GM21515 (cell line): ENCODE measurements at regions not wholly inside any gene's neighbourhood (a gene's known extent, or its start where the extent isn't known, plus 50 kb on each side); places are given as distances from the start of the nearest gene placed in this dataset.
A peak's percentile ranks its signal among the peaks of the same experiment; 100 is the strongest.
"Not testable (repeated sequence)": the region's sequence is repeated elsewhere in the genome, so short reads cannot be mapped to it uniquely, and the experiment has no call there.

ENCODE experiments used
- ATAC-seq: cut with Tn5 transposase; IDR thresholded peaks from one replicate; pipeline ENCODE4 v1.9.1; 2021; ENCODE audit not compliant: unreplicated experiment

DNA sequence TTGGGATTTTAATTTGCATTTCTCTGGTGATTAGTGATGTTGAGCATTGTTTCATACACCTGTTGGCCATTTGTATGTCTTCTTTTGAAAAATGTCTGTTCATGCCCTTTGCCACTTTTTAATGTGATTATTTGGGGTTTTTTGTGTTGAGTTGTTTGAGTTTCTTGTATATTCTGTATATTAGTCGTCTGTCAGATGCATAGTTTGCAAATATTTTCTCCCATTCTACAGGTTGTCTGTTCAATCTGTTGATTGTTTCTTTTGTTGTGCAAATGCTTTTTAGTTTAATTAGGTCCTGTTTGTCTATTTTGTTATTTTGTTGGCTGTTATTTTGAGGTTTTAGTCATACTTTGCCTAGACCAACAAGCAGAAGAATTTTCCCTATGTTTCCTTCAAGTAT, 164.0 kb upstream of the CXADR start:
- no peak for ATAC-seq

DNA sequence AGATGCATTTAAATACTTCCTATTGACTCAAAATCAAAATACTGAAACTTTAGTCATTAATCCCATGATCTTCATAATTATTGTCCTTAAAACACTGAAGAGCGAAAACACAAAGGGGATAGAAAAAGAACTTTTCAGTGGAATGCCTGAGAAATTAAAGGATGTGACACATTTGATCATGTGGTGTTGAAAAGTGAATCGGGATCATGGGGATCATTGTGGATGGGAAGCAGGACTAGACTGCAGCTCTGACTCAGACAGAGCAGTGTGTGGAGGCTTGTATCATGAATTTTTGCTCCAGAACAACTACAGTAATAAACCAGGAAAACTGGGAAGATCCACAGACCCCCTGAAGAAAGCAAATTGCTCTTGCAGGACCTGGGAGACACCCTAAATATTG, 161.1 kb upstream of the CXADR start:
- ATAC-seq: no peak

DNA sequence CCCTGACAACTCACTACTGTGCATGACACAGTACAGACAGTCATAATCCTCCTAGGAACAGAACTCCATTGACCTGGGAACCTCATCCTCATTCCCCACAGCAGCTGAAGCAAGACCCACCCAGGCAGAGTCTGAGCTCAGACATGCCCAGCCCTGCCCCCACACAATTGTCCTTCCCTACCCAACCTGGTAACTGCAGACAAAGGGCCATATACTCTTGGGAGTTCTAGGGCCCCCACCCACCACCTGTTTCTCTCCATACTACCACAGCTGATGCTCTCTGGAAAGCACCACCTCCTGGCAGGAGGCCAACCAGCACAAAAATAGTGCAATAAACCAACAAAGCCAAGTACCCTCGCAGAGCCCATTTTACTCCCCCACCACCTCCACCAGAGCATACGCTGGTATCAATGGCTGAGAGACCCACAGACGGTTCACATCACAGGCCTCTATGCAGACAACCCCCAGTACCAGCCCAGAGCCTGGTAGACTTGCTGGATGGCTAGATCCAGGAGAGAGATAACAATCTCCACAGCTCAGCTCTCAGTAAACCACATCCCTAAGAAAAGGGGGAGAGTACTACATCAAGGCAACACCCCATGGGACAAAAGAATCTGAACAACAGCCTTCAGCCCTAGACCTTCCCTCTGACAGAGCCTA, 159.7 kb upstream of the CXADR start:
- no peak for ATAC-seq

DNA sequence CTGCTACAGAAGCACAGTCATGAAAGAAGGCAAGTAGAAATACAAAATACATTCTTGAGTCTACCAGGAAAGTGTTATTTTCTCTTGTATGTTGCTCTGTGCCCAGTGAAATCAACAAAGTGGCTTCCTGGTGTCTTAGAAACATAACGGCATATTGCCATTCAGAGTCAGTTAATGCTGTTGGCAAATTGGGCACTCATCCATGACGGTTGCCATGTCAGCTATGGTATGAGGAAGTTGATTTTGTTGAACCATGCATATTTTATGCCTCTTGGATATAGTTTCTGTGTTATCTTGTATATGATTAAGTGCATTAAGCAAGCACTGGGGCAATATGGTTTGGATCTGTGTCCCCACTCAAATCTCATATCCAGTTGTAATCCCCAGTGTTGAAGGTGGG, 153.1 kb upstream of the CXADR start:
- no peak for ATAC-seq

DNA sequence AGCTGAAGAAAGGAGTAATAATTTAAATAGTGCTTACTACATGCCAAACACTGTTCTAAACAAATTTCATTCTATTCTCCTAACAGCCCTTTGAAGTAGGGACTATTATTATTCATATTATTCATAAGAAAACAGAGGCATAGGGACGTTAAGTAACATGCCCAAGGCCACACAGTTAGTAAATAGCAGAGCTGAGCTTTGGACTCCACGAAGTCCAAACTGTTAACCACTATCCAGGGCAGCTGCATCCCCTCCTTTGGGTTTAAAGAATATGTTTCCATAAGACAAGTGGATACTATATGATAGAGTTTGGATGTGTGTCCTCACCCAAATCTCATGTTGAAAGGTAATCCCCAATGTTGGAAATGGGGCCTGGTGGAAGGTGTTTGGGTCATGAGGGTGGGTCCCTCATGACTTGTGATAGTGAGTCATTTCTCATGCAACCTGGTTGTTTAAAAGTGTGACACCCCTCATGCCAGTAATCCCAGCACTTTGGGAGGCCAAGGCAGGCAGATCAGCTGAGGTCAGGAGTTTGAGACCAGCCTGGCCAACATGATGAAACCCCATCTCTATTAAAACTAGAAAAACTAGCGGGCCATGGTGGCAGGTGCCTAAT, 144.0 kb upstream of the CXADR start:
- no peak for ATAC-seq

DNA sequence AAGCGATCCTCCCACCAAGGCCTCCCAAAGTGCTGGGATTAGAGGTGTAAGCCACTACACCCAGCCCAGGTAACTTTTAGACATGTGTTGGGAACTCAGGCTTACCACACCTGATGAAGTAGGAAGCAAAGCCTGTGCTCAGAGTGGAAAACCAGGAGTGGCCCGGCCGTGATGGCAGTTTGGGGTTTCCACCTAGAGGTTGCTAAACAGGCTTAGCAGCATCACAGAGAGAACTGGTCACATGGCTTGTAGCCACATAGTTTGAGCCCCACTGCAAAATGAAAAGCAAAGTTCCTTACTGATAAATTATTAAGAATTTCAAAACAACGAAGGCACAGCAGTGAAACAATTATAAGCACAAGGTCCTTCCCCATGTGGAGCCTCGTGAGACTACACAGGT, 142.6 kb upstream of the CXADR start:
- ATAC-seq: no peak

DNA sequence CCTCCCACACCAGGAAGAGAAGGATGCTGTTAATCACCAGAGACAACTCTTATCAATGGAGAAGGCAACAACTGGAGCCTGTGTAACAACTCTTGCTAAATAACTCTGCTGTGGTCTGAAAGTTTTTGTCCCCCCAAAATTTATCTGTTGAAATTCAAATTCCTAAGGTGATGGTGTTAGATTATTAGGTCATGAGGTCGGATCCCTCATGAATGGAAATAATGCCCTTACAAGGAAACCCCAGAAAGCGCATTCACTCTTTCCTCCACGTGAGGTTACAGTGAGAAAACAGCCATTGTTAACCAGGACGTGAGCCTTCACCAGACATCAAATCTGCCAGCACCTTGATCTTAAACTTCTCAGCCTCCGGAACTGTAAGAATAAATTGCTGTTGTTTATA, 141.9 kb upstream of the CXADR start:
- ATAC-seq: no peak

DNA sequence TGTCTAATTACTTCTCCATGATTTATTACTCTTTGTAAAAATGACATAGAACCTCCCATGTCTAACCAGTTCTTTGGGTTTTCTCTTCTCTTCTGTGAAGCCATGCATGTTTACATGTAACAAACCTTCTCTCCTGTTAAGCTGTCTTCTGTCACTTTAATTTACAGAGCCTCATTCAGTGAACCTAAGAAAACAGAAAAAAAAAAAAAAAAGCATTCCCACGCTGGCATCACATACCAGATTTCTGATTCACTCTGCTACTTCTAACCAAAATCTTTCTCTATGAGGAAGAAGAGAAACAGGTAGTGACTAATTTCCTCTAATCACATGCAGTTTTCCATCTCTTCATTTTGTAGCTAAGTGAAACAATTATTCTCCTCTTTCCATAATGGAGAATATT, 141.4 kb upstream of the CXADR start:
- ATAC-seq: no peak

DNA sequence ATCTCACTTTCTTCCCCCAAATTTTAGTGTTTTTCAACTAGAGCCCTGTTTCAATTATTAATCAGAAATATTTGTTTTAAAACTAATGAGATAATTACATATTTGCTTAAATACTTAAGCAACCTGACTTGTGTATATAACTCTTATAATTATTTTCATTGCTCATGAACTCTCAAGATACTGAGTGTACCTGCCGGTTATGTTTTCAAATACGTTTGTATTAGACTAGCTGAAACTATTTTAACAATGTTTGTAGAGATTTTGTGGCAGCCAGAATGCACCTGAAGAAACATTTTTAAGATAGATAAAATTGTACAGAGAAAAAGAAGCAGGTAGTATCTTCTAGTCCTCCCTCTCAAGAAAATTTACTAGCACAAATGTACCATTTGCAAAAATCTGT, 140.6 kb upstream of the CXADR start:
- no peak for ATAC-seq

DNA sequence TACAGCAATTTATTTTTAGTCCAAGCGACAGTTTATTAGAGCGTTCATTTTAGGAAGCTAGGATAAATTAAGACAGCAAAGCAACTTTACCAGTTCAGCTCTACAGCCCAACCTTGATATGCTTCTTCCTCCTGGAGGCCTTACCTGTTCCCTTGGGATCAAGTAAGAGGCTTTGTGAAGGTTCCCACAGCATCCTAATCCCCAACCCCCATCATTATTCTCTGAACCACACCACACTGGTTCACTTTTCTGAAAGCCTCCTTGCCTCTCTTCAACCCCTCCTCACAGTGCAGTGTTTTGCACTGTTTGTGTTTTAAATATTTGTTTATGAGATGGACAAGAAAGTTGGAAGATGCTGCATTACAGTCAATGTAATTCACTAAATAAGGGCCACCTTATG, 126.3 kb upstream of the CXADR start:
- no peak for ATAC-seq

DNA sequence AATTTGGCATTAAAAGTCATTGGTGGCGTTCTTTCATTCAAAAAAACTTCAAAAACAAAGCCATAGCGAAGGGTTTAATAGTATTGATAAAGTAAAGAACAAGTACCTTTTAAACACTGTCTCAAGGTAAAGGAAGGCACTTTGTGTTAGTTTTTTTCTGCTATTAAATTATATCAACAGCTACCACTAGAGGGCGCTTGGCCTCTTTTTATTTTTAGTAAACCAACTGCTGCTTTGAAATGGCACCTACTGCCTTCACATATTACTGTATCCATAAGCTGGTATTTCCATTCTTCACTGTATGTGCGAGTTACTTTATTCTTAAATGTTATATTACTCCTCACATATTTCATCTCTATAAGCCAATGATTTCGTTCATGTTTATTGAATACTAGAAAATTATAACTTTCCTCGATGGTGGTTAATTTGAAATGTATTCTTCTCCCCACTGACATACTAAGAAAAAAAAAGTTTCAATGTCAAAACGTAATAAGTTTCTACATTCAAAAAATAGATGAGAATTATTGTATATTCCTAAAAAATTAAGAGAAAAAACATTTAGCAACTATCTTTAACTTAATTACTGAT, 125.7 kb upstream of the CXADR start:
- peak; percentile 59 for ATAC-seq

DNA sequence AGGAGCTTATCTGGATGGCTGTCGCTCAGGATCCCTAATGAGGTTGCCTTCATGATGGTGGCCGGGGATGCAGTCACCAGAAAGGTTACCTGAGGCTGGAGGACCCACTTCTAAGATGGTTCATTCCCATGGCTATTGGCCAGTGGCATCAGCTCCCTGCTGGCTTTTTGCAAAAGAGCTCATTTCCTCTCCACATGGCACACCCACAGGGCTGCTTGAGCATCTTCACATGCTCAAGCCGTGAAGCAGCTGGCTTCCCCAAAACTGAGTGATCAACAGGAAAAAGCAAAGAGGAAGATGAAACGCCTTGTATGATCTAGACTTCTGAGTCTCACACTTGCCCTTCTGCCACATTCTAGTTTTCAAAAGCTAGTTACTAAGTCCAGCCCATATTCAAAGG, 124.6 kb upstream of the CXADR start:
- ATAC-seq: no peak

DNA sequence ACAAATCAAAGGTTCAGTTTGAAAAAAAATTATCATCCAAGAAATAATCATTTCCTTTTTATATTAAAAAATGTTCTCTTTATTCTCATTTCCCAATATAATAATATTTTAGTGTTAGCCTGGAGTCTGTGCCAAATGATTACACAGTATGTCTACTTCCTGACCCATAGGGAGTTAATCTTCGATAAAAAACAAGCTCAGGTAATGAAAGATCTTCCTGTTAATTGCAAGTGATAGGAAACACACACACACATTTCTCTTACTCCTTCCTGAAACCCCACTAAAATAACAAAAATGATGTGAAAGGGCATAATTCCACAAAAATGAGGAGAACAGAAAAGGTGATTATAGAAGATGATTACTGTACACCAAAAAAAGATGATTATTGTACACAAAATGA, 123.5 kb upstream of the CXADR start:
- ATAC-seq: no peak

DNA sequence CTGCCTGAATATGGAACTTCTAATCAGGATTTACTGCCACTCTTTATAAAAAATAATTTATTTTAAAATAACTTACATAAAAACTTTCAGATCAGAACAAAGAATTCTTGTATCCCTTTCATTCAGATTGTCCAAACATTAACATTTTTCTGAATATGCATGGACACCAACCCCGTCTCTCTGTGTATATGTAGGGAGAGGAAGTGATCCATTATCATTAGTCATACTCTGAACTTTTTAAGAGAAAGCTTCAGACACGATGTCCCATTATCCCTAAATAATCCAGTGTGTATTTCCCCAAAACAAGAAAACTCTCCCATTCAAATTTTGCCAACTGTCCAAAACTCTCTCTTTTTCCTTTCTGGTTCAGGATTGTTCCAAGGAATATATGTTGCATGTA, 122.3 kb upstream of the CXADR start:
- no peak for ATAC-seq

DNA sequence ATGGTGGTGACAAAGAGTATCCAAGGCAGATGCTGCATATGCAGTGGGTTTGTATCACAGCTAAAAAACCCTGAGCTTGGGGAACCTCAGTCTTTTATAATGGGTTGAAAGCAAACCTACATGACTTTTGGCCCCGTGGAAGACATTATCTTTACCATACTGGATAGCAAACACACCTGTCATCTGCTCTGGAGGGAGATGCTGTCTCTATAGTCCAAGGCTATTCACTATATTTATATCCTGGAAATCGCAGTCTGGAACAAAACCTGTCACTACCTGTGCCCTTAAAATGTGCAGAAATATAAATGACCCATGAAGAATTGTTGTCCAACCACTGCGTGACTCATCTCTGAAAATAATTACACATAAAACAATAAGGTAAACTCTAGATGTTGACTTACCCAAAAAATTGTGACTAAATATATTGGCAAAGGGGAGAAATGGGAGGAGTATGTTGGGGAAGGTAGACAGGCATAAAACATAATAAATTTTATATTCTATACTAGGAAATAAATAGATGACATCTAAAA, 121.0 kb upstream of the CXADR start:
- ATAC-seq: no peak

DNA sequence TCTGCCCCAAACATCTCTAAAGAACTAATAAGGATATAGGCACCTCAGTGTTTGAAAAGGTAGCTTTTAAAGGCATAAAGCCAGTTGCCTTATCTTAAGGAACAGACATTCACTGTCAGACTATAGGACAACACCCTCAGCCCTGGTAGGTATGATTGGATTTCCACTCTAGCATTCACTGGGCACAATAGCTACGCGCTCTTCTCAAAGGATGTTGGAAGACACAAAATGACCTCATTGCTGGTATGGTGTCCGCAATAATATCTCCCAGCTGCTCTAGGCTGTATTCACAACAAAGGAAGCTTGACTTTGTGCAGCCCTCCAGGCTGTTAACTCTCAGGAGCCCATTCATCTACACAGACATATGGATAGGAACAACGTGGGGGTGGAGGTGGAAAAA, 119.4 kb upstream of the CXADR start:
- ATAC-seq: no peak

DNA sequence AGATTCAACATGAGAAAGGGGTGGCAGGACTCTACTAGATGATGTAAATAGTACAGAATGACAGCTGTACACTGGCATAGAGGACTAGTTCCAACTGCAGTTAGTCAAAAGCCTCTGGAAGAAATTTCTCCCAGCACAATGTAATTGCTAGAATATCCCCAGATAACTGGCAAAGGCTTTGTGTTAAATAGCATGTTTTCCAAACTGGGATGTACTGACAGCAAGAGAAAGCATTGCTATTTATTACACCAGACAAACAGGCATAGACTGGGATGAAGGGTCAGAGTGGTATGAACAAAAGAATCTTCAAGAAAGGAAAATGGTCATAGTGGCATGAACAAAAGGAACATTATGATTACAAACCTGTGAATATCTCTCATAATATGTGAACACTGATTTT, 115.9 kb upstream of the CXADR start:
- no peak for ATAC-seq

DNA sequence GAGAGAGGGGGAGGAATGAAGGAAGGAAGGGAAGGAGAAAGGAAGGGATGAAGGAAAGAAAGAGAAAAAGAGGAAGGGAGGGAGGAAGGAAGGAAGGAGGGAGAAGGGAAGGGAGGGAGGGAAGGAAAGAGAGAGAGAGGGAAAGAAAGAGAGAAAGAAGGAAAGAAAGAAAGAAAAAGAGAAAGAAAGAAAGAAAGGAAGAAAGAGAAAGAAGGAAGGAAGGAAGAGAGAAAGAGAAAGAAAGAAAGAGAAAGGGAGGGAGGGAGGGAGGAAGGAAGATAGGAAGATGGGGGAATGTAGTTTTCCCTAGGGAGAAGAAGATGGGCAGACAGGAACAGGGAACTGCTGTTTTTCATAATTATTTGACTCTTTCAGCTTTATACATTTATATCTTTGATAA, 115.1 kb upstream of the CXADR start:
- no peak for ATAC-seq

DNA sequence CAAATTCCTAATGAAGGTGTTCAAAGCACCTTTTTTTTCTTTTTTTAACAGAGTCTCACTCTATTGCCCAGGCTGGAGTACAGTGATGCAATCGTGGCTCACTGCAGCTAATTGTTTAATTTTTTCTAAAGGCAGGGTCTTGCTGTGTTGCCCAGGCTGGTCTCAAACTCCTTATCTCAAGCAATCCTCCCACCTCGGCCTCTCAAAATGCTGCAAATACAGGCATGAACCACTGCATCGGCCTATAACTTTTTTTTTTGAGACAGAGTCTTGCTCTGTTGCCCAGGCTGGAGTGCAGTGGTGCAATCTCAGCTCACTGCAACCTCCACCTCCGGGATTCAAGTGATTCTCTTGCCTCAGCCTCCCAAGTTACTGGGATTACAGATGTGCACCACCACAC, 113.9 kb upstream of the CXADR start:
- not testable (repeated sequence) for ATAC-seq

DNA sequence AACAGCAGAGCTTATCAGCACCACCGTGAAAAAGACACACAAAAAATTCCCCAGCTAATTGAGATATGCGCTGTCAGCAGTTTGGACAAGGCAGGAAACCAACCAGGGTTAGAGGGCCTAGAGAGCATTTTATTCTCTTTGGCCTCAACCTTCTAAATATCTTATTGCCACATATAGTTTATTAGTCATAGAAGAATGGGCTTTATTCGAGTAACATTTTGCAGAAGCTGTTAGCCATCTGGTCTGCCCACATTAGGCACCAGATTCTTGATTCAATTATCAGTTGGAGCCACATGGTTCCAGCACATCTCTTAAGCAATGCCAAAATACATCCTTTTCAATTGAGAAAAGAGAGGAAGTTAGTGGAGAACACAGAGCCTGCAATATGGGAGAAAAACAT, 109.9 kb upstream of the CXADR start:
- no peak for ATAC-seq

DNA sequence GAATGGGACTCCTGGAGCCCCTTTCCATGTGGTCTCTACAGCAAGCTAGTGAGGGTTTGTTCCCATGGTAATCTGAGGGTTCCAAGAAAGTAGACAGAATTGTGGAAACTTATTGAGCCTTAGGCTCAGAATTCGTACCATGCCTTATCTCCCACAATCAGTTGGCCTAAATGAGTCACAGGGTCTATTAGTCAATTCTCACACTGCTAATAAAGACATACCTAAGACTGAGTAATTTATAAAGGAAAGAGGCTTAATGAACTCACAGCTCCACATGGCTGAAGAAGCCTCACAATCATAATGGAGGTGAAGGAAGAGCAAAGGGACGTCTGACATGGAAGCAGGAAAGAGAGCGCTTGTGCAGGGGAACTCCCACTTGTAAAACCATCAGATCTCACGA, 106.6 kb upstream of the CXADR start:
- no peak for ATAC-seq

DNA sequence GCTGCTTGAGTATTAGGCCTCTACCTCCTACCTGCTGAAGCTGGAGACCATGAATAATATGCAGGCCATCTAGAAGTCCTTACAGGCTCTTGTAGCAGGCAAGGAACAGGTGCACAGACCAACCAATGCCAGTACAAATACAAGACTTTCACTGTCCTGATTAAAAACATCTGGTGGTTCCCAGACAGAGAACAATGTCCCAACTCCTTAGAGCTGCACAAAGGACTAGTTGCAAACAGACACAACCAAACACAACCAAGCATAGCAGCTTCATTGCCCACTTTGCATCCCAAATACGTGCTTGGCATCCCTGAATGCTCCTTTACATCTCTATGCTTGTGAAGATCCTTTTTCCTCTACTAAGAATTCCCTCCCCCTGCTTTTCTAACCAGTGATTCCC, 98.1 kb upstream of the CXADR start:
- no peak for ATAC-seq

DNA sequence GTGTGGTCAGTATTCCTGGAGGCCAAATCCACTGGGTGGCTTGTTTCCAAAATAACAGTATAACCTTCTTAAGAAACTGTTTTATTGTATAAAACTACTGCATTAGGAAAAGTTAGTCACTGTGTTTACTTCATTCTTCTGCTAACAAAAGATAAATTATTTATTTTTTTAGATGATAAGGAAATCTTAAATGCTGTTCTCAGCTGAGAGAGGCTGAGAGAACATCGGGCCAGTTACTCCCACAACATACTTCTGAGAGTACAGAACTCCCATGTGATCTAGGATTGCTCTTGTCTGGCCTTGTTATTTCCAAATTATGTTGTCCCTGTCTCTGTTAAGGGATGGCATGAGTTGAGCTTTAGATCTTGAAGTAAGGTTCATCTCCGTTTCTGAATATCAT, 96.7 kb upstream of the CXADR start:
- ATAC-seq: no peak
